Activated CD4-positive, alpha-beta T cell treated with anti-CD3 and anti-CD28 coated beads, Interleukin-2, amount 50 U/mL, for 4 hours (primary cell): ENCODE measurements at regions not wholly inside any gene's neighbourhood (a gene's known extent, or its start where the extent isn't known, plus 50 kb on each side); places are given as distances from the start of the nearest gene placed in this dataset.

ENCODE experiments used
- DNase-seq, 2 experiments: peaks; one replicate each; pipeline ENCODE4 v3.0.0-alpha.2; 2020

DNA sequence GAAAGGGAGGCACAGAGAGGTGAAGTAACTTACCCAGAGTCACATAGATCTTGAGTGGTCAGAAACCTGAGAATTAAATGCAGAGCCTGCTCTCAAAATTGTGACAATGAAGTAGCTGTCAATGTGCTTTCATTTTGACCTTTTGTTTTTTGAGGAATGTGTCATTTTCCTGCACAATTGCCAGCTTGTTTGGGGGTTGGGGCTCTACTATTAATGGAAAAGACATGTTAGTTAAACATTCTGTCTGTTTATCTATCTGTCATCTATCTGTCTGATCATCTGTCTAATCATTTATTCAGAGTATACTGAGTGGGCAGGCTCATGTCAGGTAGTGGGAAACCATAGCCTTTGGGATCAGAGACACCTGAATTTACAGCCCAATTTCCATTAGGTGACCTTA, 428.4 kb downstream of the TSN start:
- no peak for DNase-seq

DNA sequence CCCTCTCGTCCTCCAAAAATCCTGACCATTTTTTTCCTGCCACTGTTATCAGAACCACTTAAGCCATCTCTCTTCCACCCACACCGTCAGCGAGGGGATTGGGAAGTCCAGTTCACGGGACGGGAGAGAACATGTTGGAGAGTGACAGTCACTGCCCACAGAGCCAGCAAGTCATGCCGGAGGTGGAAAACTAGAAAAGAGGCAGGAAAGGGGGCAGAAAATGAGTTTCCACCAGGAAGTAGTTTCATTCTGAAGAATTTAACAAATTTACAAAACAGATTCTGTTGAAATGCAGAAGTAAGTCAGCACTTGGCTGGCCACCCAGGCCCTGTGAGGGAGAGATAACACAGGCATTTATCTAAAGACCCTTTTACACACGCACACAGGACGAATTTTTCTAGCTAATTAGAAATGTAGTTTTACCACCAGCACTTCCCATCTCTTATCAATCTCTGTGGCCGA, 431.3 kb downstream of the TSN start:
- no peak for DNase-seq

DNA sequence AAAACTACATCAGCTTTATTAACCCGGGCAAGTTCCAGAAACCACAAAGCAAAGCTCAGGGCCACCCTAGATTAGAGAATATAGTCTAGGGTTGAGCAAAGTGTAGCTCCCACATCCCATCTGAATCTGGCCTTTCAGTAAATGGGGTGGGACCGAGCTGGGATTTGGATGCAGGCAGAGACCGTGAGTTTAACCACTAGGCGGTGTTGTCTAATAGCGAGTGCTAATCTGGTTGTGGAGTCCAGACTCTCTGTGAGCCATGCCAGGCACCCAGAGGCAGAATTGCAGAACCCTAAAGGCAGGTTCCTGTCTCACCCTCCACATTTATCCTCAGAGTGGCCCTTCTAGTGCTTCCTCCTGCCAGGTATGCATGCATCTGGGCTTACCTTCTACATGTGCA, 435.9 kb downstream of the TSN start:
- DNase-seq: no peak

DNA sequence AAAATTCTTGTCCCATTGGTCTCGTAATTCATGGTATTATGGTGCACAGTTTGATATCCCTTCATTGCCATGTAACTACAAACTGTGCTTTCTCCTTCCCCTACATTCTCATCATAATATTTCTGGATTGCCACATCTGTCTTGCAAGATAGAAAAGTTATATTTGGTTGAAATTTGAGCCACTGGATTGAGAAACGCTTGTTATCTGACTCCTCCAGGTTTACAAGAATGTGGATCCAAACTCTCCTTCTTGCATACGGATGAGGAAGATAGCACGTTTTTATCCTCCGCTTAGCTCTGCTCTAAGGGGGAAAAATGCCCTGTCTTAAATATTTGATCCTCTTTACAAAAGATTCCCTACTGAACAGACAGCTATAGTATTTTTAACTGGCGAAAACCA, 438.2 kb downstream of the TSN start:
- no peak for DNase-seq

DNA sequence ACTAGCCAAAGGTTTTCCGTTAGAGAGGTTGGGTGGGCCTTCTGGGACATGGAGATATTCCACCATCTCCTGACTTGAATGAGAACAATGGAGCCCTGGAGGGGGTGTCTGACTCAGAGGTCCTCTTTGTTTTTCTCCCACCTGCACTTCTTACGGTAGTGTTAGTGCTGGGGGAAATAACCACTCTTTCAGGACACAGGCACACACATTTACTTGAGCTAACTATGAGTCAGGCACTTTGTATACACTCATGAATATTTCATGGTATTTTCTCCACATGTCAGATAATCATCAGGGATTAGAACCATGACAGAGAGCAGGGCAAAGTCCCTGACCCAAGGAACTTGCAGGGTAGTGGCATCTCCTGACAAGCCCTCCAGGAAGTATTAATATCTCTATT, 439.1 kb downstream of the TSN start:
- DNase-seq: no peak

DNA sequence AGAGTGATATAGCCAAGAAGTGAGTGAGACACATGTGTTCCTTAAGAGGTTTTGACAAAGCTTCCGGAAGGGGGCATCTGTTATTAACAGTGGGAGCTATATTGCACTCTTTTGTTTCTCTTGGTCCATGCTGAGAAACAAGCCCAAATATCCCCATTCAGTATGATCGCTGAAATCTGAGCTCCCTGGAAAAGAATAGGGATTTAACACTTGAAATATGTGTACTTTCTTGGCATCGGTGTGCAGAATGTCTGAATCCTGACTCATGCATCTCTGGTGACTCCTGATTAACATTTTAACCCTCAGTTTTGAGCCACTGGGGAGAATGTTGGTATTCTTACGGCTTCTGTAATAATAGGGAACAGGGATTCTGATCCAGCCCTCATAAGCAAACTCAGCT, 448.1 kb downstream of the TSN start:
- DNase-seq: no peak

DNA sequence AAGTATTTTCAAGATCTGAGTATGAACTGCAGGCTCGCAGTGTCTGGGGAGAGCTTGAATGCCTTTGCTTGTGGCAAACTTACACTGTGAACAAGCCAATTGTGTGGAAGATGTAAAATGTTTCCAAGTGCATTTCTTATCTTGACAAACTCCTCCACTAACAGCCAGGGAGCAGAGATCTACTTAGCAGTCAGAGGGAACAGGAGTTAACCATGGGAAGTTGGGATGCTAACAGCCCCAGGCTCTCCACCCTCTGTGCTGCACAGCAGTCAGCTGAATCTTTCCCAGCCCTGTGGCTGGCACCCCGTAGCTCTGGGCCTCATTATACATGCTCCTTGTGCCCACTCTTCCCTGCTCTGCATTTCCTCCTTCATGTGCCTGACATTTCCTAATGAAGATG, 450.2 kb downstream of the TSN start:
- no peak for DNase-seq

DNA sequence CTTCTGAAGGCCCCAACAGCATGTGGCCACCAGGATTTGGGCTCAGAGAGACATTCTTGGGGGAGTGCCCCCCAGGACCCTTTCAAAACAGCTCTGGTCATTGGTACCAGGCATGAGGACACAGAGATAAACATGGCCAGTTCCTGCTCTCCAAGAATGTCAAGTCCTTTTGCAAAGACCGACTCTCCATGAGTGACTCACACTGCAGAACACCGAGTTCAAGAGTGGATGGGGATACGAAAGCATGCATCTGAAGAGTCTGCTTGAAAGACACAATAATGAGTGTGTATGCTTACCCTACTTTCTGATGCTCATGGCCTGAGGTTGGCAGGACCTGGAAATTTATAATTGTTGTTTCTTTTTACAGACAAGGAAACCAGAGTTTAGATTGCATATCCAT, 450.6 kb downstream of the TSN start:
- DNase-seq: no peak

DNA sequence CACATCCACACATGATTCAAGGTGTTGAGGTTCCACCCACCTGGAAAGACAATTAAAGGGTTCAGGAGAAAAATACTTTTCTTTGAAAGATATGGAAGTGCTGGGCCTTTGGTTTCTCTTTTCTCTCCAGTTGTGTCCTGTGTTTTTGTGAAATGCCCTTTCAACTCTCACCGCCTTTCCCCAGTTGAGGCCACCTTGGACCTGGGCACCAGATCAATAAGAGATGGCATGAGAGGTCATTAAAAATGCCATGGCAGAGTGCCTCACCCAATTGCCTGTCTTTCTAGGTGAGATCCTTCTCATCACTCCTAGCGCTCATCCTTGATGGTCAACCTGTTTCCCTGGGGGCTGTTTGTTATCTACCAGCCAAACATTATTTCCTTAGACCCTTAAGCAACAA, 453.9 kb downstream of the TSN start:
- DNase-seq: no peak

DNA sequence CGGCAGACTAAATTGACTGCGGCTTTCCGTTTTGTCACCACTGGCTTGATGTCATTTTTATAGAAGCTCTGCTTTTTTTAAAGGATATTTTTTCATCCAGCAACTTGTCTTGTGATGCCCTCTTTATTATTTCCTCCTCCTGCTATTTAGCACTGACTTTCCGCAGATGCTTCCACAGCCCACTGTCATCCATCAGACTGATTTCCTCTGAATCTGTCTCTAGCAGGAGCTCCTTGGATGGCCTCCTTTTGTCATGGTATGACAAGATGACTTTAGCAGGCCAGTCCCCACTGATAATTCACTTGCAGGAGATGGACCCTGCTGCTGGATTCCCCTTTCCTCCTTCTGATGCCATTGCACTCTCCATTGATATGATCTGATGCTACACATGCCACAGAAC, 454.6 kb downstream of the TSN start:
- DNase-seq: no peak

DNA sequence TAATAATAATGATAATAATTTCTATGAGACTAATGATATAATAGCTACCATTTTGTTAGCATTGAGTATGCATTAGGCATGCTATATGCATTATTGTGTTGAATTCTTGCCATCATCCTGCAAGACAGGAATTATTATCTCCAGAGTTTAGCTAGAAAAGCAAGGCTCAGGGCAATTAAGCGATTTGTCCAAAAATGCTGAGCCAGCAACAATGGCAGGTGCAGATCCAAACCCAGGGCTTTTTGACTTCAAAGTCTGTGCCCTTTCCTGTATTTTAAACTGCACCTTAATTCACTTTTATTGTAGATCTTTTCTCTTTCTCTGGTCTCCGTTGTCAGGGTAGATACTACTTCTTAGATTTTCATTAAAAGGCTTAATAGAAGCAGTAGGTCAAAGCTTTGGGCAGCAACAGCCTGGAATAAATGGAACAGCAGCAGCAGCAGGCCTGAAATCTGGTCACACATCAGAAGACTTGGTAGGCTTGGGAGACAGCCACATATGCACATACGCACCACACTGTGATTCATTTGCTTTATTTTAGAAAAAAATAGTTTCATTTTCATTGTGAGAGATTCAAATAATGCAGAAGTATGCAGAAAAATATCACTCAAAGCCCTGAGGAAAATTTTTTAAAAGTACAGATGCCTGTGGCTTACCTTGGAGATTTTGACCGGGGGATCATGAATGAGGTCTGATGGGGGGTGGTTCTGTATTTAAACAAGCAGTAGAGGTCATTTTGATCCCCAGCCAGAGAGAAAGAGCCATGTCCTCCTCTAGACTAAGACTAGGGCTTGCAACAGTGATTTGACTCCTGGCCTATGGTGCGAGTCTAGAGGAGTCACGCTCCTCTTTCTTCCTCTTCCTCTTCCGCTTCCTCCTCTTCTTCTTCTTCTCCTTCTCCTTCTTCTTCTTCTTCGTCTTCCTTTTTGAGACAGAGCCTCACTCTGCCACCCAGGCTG, 455.7 kb downstream of the TSN start:
- DNase-seq: no peak

DNA sequence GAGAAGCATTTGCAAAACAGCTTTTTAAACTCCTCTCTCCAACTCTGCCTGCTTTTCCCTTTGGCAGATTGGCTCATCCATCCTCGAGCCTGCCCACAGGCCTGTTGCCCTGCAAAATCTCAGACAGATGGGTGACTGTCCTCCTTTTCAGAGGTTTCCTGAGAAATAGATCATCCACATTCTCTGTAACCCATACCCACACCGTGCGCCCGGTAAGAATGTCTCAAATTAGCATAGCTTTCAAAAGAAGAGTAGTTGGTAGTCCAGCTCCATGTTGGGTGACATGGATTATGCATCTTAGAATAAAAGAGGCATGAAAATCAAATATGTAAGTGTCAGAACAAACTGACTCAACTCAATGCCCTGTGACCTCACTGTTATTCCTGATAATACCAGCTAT, 457.9 kb downstream of the TSN start:
- no peak for DNase-seq

DNA sequence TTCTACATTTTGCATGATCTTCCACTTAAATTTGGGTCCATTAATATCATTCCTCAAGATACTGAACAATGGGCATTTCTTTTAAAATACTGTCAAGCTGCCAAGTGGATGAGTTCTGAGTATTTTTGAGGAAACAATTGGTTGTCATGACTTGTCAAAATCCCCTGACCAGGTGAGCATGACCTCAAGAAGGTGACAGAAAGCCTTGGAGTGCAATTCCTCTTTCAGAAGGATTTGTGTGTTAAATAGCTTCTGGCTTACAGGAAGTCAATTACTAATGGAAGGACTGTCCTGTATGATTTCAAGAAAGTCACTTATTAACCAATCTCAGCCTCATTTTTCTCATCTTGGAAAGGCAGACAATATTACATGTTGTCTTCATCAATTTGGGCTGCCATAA, 460.6 kb downstream of the TSN start:
- DNase-seq: no peak

DNA sequence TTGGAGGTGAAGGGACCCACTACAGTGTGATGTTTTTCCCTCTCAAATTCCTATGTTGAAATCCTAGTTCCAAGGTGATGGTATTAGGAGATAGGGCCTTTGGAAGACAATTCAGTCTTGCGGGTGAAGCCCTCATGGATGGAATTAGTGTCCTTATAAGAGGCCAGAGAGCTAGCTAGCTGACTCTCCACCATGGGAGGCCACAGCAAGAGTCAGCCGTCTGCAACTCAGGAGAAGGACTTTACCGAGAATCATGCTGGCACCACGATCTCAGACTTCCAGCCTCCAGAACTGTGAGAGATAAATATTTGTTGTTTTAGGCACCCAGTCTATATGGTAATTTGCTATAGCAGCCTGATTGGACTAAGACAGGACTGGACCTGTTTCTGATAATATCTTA, 461.4 kb downstream of the TSN start:
- no peak for DNase-seq

DNA sequence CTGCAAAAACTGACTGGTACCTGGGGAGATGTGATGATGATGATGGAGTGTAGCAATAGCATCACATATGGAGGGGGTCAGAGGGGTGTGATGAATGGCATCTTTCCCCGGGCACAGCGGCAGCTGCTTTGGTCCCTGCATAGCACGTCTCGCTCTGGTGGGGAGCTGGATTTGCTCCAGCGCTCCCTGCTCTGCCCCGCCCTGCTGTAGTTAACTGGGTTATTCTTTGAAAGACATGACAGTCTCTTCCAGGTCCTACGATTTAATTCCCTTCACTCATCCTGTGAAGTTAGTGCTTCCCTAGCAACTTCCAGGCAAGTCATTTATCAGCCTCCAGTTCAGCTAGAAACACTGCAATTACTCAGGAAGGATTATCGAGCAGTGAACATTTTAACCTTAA, 463.1 kb downstream of the TSN start:
- DNase-seq: no peak

DNA sequence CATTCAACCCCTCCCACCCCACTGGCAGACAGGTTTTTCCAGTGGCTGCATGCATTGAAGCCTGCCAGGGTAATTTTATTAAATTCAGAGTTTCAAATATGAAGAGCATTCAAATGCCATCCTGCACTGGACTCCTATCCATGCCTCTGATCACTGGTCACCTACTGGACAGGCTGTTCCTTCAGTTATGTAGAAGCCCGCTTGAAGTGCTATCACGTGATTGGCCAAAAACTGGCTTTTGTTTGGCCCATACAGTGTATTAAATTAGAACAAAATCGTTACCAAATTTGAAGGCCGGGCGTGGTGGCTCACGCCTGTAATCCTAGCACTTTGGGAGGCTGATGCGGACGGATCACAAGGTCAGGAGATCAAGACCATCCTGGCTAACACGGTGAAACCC, 464.1 kb downstream of the TSN start:
- DNase-seq: no peak

DNA sequence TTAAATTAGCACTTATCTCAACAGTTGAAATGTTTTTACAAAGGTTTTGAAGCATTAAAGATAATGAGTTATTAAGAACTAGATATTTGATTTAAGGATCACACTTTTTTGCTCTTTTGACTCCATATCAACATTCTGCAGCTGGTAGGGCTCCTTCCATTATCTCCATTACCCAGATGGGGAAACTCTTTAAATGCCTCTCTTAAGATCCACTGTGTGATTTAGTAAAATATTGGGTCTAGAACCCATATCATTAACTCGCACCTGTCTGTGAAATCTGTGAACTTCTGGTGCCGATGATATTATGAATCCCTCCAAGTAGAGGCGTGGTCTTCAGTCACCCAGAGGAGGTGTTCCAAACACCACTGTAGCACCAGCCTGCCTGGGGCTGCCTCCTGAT, 466.2 kb downstream of the TSN start:
- no peak for DNase-seq

DNA sequence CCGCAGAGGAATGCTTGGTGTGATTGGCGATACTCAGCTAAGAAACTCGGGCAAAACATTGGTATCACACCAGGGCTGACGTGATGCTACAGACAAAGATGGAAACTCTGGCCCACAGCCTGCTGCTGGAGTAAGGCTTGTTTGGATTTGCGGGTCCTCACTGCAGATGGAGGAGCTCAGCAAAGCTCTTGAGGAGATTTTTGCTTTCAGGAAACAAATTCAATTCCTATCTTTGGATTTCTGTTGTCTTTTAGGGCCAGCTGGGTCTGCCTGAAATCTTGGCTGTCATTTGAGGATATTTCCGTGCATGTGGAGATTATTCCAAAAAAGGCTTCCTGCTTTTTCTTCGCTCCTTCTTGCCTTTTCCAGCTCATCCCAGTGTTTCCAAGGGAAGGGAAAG, 475.8 kb downstream of the TSN start:
- no peak for DNase-seq

DNA sequence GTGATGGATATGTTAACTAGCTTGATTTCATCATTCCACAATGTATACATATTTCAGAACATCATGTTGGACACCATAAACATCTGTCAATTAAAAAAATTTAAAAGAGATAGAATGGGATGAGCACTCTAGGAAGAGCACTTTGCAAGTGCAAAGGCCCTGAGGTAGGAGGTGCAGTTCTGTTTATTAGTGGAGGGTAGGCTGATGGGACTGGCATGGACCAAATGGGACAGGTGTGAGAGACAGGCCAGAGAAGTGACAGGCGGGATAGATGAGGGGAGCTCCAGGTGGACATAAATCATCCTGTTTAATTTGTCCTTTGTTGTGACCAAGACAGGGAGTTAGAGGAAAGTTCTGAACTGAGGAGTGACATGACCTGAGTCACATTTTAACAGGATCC, 477.9 kb downstream of the TSN start:
- no peak for DNase-seq

DNA sequence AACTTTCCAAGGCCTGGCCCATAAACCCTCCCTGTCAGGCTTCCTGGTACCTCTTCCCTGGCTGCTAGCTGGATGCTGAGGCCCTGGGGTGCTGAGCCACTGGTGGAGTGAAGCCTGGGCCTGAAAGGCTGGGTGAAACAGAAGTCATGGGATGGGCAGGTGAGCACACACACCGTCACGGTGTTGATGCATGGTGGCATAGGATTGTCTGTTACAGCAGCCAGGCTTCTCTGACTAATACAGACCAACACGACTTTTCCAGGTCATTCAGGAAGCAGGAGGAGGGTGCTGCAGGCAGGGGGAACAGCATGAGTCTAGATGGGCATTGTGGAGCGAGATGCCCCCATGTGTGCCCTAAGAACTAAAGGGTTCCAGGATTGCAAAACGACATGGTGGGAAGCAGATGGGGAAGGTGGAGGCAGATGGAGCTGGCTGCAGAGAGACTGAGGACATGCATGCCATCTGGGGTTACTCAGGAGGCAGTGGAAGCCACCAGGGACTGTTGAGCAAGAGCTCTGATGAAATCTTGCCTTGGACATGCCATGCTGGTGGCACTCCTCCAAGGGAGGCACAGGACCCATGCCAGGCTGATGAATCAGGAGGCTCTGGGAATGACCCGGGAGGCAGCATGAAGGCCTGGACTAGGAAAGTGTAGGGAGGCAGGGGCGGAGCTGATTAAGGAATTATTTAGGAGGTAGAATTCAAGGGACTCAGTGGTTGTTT, 480.9 kb downstream of the TSN start:
- no peak for DNase-seq

DNA sequence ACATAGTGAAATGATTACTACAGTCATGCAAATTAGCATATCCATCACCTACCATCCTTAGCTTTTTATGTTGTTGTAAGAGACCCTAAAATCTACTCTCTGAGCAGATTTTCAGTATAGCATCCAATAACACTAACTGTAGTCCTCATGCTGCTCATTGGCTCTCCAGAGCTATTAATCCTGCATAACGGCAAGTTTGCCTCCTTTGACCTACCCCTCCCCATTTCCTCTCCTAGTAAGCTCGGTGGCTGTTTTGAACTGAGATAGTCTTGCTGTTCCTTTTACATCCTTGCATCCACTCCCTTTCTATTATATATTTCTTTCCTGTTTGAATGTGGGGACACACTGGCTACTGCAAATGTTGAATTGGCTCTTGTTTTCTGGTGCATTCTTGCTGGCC, 481.5 kb downstream of the TSN start:
- DNase-seq: no peak

DNA sequence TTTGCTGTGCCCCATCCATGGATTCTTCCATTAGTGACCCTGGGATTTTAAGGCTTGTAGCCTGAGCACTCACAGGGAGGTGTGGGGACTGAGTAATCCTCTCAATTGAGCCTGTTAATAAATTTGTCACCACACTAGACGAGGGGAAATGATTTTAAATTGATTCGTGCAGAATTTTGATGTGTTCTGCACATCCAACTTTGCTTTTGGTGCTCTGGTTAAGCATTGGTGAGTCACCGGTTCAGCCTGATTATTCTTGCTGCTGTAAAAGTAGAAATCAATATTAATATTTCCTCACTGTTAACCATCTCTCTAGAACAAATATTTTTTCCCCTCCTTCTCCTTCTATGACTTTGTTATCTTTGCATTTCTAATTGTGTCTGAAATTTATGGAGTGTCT, 482.0 kb downstream of the TSN start:
- no peak for DNase-seq

DNA sequence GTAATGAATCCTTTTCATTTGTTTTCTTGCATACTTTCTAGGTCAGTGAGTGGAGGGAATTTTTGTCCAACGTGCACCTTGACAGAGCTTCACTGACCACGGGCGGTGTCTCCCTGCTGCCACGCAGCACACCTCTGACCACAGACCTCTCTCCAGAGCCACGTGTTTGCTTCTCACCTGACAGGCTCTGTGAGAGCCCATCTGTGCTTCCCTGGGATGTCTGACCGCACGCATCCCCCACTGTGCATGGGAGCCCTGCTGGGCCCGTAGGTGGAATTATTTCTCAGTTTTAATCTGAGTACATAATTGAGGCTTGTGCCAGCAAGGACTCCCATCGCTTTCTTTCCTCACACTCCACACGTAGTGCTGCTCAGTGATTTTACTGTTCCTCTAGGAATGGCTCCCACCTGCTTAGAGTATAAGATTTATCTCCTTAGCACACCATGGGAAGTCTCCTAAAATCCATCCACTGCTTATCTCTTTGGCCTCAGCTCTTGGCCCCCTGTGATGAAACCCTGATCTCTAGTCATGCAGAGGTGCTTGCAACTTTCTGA, 482.6 kb downstream of the TSN start:
- DNase-seq: no peak

DNA sequence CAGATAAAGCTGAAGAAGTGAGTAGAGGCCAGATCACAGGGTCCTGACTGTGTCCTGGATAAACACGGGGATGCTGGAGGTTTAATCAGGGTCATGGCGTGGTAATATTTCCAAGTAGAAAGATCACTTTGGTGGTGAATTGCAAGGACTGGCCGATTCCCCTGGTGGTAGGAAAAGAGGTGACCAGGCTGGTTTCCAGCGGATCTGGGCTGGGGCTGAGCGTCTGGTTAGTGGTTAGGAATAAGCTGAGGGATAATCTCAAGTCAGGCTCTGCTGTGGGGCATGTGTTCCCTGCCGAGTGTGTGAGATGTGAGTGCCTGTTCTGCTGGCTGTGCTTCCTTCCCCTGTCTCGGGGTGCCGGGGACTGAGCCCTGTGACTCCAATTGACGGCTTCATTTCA, 484.0 kb downstream of the TSN start:
- no peak for DNase-seq
